HG03159 (cell line): ENCODE measurements at regions not wholly inside any gene's neighbourhood (a gene's known extent, or its start where the extent isn't known, plus 50 kb on each side); places are given as distances from the start of the nearest gene placed in this dataset.
"Not testable (repeated sequence)": the region's sequence is repeated elsewhere in the genome, so short reads cannot be mapped to it uniquely, and the experiment has no call there.

Experiments
- ATAC-seq: cut with Tn5 transposase; IDR thresholded peaks from one replicate; pipeline ENCODE4 v1.9.1; 2021; ENCODE audit warnings: mild to moderate bottlenecking, moderate library complexity; ENCODE audit not compliant: unreplicated experiment

DNA sequence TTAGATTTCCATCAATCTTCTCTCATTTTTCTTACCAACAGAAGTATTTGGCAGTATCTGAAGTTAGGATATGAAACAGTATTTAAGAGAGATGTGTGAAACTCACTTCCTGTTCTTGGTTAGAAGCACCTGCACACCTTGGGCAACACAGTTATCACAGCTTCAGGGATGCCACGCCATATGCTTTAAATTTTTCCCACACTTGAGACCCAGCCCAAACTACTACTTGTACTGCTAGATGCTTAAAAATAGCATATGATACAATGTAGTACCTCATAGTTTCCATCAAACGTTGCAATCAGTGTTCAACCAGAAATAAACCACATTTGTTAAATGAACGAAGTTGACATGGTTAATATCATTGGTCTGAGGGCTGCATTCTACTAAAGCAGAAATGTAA is 725.1 kb upstream of the FRG1 start:
- no peak for ATAC-seq

DNA sequence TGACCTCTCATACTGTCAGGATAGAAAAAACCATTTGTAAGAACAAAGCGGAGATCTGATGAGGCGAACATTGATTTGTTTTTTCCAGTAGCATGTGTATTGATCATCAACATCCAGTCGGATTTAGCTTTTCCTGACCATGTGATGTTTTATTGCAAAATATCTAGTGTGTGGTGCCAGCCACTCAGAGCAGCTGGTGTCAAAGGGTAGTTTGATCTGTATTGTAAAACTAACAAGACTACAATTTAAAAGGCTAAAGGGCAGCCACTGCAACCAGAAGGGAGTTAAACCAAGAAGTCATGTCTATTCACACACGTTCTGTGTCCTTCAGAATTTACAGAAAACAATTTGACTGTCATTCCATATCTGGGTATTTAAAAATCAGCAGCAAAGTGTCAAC is 719.0 kb upstream of the FRG1 start:
- ATAC-seq: no peak

DNA sequence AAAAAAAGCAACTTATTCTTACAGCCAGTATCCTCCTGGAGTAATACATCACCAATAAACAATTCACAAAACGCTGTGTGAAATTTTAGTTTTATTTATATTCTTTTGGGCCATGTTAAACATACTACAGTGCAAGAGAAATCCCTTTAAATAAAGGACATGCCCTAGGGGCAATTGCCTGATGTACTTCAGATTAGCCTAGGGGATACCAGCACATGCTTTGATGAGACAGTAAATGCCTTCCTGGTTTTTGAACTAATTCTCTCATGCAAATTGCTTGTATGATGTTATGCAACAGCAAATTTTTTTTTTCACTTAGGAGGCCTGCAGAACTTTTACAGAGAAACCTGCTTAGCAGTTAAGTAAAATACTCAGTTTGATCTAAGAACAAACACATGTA is 711.9 kb upstream of the FRG1 start:
- no peak for ATAC-seq

DNA sequence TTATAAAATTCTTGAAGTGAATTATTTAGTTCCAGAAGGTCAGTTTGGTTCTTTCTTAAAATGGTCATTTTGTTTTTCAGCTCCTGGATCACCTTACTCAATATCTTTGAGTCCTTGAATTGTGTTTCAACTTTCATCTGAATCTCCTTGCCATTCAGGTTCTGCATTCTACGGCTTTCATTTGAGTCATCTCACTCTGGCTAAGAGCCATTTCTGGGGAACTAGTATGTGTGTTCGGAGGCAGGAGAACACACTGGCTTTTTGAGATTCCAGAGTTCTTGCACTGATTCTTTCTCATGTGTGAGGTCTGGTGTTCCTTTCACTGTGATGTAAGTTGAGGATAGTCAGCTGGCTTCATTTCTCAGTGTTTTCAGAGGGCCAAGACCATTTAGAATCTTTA is 708.4 kb upstream of the FRG1 start:
- no peak for ATAC-seq

DNA sequence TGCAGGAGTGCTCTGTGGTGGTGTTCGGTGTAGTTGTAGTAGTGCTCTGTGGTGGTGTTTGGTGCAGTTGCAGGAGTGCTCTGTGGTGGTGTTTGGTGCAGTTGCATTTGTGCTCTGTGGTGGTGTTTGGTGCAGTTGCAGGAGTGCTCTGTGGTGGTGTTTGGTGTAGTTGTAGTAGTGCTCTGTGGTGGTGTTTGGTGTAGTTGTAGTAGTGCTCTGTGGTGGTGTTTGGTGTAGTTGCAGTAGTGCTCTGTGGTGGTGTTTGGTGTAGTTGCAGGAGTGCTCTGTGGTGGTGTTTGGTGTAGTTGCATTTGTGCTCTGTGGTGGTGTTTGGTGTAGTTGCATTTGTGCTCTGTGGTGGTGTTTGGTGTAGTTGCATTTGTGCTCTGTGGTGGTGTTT is 706.9 kb upstream of the FRG1 start:
- not testable (repeated sequence) for ATAC-seq

DNA sequence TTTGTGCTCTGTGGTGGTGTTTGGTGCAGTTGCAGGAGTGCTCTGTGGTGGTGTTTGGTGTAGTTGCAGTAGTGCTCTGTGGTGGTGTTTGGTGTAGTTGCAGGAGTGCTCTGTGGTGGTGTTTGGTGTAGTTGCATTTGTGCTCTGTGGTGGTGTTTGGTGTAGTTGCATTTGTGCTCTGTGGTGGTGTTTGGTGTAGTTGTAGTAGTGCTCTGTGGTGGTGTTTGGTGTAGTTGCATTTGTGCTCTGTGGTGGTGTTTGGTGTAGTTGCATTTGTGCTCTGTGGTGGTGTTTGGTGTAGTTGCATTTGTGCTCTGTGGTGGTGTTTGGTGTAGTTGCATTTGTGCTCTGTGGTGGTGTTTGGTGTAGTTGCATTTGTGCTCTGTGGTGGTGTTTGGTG is 705.7 kb upstream of the FRG1 start:
- not testable (repeated sequence) for ATAC-seq

DNA sequence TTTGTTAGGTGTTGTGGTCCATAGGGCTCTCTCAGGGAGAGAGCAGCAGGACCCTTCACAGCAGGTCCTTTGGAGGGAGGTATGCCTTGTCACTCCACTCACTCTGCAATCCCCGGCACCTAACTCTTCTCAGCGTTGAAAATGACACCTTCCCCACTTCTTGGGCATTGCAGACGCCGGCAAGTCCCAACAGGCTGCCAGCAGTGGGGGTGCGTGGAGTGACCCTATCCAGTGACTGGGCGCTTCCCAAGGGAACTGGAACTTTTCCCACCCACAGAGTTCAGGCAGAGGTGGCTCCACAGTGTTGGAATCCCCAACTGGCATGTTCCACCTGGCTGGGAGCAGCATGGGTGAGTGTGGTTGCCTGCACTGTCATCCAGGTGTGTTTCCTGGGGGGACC is 705.1 kb upstream of the FRG1 start:
- no peak for ATAC-seq

DNA sequence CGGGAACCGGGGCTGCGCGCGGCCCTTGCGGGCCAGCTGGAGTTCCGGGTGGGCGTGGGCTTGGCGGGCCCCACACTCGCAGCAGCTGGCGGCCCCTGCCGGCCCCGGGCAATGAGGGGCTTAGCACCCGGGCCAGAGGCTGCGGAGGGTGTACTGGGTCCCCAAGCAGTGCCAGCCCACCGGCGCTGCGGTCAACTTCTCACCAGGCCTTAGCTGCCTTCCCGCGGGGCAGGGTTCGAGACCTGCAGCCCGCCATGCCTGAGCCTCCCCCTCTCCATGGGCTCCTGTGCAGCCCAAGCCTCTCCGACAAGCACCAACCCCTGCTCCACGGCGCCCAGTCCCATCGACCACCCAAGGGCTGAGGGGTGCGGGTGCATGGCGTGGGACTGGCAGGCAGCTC is 704.4 kb upstream of the FRG1 start:
- ATAC-seq: not testable (repeated sequence)

DNA sequence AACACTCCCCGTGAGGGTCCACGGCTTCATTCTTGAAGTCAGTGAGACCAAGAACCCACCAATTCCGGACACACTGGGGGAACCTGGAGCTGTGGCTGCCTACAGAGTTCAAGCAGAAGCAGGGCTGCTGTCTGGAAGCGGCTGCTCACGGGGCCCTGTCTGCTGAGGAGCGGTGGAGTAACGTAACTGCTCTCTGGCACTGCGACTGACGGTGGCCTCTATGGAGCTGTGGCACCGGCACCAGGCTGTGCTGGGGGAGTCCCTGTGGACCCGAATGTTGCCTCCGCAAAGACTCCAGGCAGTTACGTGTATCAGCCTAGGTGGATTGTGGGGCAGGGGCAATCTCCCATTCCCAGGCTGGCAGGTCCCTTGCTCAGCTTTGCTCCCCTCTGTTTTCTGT is 703.3 kb upstream of the FRG1 start:
- no peak for ATAC-seq

DNA sequence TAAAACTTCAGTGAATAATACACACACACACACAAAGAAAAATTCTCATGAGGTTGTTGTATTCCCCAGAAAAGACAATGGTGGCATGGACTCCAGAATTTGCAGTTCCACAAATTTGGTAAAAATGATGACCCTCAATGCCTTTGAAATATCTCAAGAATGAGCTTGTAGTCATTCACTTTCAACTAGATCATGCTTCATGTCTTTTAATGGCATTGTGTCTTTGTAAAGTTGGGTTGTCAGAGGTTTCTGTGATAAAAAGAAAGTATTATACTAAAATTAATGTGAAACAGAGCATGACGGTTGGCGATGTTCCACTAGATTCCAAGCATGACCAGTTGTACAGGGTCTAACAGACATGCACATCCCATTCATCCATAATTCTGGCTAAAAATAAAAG is 685.0 kb upstream of the FRG1 start:
- no peak for ATAC-seq

DNA sequence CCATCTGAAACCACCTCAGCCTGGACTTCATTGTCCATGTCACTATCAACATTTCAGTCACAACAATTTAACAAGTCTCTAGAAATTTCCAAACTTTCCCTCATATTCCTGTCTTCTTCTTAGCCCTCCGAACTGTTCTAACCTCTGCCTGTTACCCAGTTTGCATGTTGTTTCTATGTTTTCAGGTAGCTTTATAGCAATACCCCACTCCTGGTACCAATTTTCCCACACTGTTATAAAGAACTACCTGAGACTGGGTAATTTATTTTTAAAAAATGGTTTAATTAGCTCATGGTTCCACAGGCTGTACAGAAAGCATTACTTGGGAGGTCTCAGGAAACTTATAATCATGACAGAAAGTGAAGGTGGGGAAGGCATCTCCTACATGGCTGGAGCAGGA is 679.2 kb upstream of the FRG1 start:
- no peak for ATAC-seq

DNA sequence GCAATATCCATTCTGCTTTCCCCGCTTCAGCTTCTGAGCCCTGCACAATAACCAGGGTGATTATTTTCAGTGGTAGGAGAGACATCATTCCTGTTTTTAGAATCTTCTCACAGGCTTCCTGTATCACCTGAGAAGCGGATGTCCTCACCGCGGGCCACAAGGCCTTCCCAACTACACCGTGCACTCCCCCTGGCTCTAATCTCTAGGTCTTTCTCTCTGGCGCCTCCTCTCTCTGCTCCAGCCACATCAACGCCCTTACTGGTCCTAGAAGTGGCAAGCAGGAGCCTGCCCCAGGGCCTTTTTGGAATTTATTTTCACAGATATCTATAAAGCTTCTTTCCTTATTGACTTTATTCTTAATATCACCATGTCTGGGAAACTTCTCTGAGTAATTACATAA is 675.2 kb upstream of the FRG1 start:
- ATAC-seq: no peak

DNA sequence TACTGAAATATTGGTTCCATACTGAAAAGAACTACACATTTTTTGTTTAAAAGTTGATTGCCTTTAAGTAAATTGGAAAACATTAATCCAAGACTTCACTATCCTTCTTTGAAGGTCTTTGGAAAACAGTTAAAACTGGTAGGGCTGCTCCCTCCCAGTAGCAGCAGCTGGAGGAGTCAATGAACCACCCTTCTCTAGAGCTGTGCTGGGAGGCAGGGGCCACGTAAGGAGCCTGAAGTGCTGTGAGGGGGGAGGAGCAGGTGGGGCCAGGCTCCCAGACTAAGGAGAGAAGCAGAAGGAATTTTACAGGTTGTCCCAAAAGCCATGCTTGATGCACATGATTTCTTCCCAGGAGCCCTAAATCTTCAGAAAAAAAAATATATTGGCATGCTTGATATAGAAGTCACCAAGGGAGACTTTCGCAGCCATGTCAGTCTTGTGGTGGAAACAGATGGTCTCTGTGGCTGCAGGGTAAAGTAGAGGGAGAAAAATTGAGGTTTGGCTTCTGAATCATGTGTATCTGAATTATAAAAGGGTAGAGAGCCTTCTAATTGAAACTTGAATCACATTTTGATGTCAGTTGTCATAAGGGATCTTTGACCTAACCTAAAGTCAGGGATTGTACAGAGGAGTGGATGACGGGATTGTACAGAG is 673.2 kb upstream of the FRG1 start:
- no peak for ATAC-seq

DNA sequence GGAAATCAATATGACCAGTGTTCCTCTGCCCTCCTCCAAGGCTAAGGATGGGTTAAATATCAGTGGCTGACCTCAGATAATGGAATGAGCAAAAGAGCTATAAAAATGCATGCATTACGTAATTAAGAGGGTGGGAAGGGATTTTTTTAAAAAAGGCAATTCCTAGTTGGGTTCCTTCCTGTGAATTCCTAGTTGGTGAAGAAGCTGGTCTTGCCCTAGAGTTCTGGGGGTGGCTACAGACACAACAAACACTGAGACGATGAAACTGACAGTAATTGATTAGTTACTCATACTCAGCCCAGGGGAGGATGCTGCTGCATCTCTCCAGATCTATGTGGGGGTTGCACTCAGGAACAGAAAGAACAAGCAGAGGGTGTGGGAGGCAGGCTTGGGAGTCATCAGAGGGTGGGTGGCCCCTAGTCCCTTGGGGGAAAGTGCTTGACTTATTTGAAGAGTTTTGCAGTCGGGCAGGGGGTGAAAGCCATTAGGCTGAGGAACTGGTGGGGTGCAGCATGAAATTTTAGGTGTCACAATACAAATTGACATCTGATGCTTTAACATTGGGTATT is 662.0 kb upstream of the FRG1 start:
- no peak for ATAC-seq

DNA sequence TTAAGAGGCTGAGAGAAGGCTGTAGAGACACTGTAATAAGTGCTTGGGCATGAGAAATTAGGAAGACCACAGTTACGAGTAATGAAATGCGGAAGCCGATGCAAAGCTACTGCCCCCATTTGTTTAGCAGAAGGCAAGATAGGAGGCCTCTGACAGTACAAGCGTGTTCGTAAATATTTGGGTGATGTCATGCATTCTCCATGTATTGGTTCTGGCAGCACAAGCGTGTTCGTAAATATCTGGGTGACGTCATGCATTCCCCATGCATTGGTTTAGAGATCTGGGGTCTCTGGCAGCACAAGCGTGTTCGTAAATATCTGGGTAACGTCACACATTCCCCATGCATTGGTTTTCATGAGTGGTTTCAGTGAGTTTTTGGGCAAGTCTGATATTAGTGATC is 661.5 kb upstream of the FRG1 start:
- no peak for ATAC-seq

DNA sequence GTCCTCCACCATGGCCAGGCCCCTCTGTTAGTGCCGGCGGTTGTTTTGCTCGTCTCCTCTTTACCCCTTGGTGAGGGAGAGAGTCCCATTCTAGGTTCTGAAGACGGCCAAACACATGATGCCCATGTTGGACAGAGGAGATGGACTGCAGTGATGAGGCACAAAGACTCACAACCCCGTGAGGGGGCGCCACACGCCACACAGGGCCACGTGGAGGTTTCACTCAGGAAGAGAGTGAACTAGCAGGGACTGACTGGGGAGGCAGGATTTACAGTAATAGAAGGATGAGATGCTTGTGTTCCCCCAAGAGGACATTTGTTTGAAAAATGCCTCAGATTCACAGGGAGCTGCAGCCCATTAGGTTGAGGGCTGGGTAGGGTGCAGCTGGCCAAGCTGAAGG is 655.3 kb upstream of the FRG1 start:
- ATAC-seq: no peak

DNA sequence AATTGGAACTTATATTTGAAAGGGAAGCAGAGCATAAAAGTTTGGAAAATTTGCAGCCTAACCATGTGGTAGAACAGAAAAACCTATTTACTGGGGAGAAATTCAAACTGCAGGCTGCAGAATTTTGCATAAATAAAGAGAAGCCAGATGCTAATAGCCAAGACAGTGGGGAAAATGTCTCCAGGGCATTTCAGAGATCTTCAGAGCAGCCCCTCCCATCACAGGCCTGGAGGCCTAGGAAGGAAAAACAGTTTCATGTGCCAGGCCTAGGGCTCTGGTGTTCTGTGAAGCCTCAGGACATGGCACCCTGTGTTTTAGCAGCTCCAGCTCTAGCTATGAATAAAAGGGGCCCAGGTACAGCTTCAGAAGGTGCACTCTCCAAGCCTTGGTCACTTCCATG is 648.7 kb upstream of the FRG1 start:
- no peak for ATAC-seq

DNA sequence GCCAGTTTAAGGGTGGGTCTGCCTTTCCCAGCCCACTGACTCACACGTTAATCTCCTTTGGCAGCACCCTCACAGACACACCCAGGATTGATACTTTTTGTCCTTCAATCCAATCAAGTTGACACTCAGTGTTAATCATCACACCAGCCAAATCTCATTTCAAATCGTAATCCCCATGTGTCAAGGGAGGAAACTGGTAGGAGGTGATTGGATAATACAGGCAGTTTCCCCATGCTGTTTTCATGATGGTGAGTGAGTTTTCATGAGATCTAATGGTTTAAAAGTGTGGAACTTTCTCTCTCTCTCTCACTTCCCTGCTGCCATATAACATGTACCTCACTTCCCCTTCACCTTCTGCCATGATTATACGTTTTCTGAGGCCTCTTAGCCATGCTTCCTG is 647.2 kb upstream of the FRG1 start:
- no peak for ATAC-seq

DNA sequence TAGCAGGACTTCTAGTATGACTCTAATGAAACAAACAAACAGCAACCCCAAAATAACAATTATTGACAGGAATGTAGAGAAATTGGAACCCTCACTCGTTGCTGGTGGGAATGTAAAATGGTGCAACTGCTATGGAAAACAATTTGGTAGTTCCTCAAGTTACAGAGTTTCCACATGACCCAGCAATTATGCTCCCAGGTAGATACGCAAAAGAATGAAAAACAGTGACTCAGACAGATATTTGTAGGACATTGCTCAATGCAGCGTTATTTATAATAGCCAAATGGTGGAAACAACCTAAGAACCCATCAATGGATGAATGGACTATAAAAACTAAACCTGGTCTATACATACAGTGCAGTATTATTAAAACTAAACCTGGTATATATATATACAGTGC is 646.1 kb upstream of the FRG1 start:
- no peak for ATAC-seq

DNA sequence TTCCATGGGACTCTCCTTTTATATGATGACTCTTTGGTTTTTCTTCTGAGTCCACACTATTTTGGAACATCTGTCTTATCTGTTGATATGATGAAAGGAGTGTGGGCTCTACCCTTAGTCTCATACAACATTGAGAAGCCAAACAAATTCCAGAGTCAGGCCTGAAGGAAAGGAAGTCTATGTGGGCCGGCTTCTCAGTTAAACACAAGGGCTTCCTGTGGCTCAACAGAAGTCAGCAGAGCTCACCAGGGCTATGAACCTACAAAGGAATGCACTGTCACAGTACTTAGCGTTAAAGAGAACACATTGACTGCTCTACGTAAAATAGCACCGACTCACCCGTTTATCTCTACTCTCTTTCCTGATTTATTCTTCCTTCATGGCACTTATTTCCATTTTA is 641.0 kb upstream of the FRG1 start:
- ATAC-seq: no peak

DNA sequence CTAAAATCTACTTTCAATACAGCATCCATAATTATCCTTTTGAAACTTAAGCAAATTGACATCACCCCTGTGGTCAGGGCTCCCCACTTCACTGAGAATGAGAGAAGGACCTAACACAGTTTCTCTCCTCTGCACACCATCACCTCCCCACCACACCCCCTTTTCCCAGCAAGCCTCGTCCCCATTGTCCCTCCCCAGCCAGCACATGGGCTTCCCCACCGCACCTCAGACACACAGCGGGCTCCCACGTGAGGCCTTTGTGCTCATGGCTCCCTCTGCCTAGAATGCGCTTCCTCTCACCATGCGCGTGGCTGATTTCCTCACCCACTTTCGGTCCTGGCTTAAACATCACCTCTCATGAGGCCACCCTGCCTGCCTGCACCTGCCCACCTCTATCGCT is 639.0 kb upstream of the FRG1 start:
- no peak for ATAC-seq

DNA sequence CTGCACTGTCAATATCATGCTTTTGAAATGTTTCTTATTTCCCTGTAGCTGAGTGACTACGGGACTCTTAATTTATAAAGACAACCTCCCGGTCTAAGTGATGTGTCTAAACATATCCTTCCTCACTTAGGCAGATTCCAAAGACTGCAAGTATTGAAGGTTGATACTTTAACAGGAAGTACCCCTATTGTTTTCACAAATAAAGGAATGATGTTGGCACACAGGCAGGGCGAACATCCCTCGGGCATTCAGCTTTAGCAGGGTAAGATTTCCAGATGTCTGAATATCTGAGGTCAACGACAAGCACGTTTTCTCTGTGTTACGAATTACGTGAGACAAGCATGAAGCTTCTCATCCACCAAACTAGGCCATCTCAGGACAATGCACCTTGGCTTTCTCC is 638.0 kb upstream of the FRG1 start:
- no peak for ATAC-seq

DNA sequence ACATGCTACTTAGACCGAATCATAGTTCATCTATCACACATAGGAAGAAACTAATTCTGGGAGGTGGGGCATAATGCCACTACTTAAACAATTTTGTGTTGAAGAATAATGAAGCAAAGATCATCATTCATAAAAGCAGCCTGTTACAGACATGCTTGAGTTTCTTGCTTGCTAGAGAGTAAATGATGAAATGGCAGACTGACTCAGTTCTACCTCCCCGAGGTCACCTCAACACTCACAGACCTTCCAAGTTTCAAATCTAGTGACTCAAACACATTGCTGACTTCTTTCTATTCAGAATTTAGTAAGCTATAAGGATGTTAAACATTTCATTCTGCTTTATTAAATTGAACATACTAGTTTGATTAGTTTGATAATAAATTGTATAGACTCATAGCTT is 636.5 kb upstream of the FRG1 start:
- ATAC-seq: no peak
